H1 (cell line): ENCODE measurements at regions not wholly inside any gene's neighbourhood (a gene's known extent, or its start where the extent isn't known, plus 50 kb on each side); places are given as distances from the start of the nearest gene placed in this dataset.

ENCODE experiments used
- CTCF ChIA-PET: fragments of 300-600 bp; sonication (Branson Sonifier 250); formaldehyde crosslinking; loops from one replicate; lab custom pipeline; 2021; ENCODE audit not compliant: partially characterized antibody; lab: Charles Lee
- POLR2A ChIA-PET: fragments of 300-600 bp; sonication (Branson Sonifier 250); formaldehyde crosslinking; loops from one replicate; lab custom pipeline; 2021; ENCODE audit warnings: inconsistent platforms; ENCODE audit not compliant: partially characterized antibody; lab: Charles Lee
- DNase-seq, 2 experiments: peaks; one replicate each; pipeline versions ENCODE4 v3.0.0 to v3.0.0-alpha.2; 2010 to 2022; ENCODE audit warnings: low spot score in 2 of 2, low read depth in 1 of 2, mixed read lengths in 1 of 2
- FAIRE-seq: peaks from 2 replicates; lab custom pipeline; 2011; peaks lifted over from hg19 to GRCh38; lab: Jason Lieb, UNC
- H2AFZ ChIP-seq: 2 replicates; pipeline ENCODE4 v1.8.1; 2012; ENCODE audit warnings: low read length, inconsistent platforms
- H2AK5ac ChIP-seq: 2 replicates; pipeline ENCODE4 v1.6.1; 2013; ENCODE audit warnings: low read depth, low read length
- H2BK120ac ChIP-seq: replicated peaks from 2 replicates; pipeline ENCODE3; 2013; ENCODE audit warnings: low read depth, low read length, inconsistent platforms
- H2BK12ac ChIP-seq: 2 replicates; pipeline ENCODE4 v1.6.1; 2013; ENCODE audit warnings: low read depth, low read length
- H2BK15ac ChIP-seq: 2 replicates; pipeline ENCODE4 v1.6.1; 2013; ENCODE audit warnings: low read length
- H2BK20ac ChIP-seq: 2 replicates; pipeline ENCODE4 v1.6.1; 2013; ENCODE audit warnings: low read length
- H2BK5ac ChIP-seq: 2 replicates; pipeline ENCODE4 v1.6.1; 2013; ENCODE audit warnings: low read depth, low read length
- H3K14ac ChIP-seq: 2 replicates; pipeline ENCODE4 v1.6.1; 2013; ENCODE audit warnings: inconsistent platforms; ENCODE audit not compliant: insufficient read length
- H3K18ac ChIP-seq: 2 replicates; pipeline ENCODE4 v1.6.1; 2013; ENCODE audit warnings: low read length; ENCODE audit errors: extremely low read depth
- H3K23ac ChIP-seq: 2 replicates; pipeline ENCODE4 v1.6.1; 2013; ENCODE audit warnings: inconsistent platforms; ENCODE audit not compliant: insufficient read length
- H3K23me2 ChIP-seq: 2 replicates; pipeline ENCODE4 v1.6.1; 2013; ENCODE audit warnings: low read depth, low read length
- H3K27ac ChIP-seq: 2 replicates; pipeline ENCODE4 v1.6.1; 2011; ENCODE audit warnings: low read depth, low read length, inconsistent platforms
- H3K27me3 ChIP-seq, 4 experiments: replicated peaks in 1 of 4; 1 replicate in 1 of 4; 2 replicates in 3 of 4; pipeline versions ENCODE4 v1.6.1 to v1.8.1; 2011 to 2013; ENCODE audit warnings: low read length in 3 of 4, mild to moderate bottlenecking in 3 of 4, inconsistent platforms in 2 of 4, mixed read lengths in 2 of 4, moderate library complexity in 1 of 4; ENCODE audit not compliant: control insufficient read depth in 3 of 4, insufficient read depth in 3 of 4; ENCODE audit errors: extremely low read depth in 1 of 4
- H3K36me3 ChIP-seq, 4 experiments: 2 replicates each; pipeline versions ENCODE4 v1.6.1 to v1.8.1; 2011 to 2013; ENCODE audit warnings: mild to moderate bottlenecking in 4 of 4, low read length in 3 of 4, moderate library complexity in 2 of 4, control low read depth in 1 of 4, inconsistent platforms in 1 of 4; ENCODE audit not compliant: insufficient read depth in 4 of 4, control insufficient read depth in 2 of 4
- H3K4ac ChIP-seq: replicated peaks from 2 replicates; pipeline ENCODE3; 2013; ENCODE audit warnings: low read length, low read depth, mixed read lengths, inconsistent platforms; ENCODE audit not compliant: insufficient read length
- H3K4me1 ChIP-seq, 4 experiments: replicated peaks in 1 of 4; 1 replicate in 1 of 4; 2 replicates in 3 of 4; pipeline versions ENCODE4 v1.6.1 to v1.8.1; 2011 to 2013; ENCODE audit warnings: low read length in 3 of 4, inconsistent platforms in 2 of 4, mixed read lengths in 1 of 4; ENCODE audit not compliant: insufficient read depth in 4 of 4, control insufficient read depth in 3 of 4
- H3K4me2 ChIP-seq, 2 experiments: 2 replicates each; pipeline versions ENCODE4 v1.6.1 to v1.8.1; 2011 to 2013; ENCODE audit warnings: low read depth in 2 of 2, low read length in 2 of 2, control low read depth in 1 of 2, inconsistent platforms in 1 of 2, mild to moderate bottlenecking in 1 of 2; ENCODE audit not compliant: insufficient read depth in 1 of 2
- H3K4me3 ChIP-seq, 4 experiments: fragments of 200-600, 300-600 bp in 1 of 4; sonication (generic), shearing (Covaris generic), sonication (Bioruptor Twin) in 1 of 4; 2 replicates each; pipeline versions ENCODE4 v1.5.1 to v1.8.1; 2011 to 2016; ENCODE audit warnings: low read length in 4 of 4, low read depth in 3 of 4, control low read depth in 2 of 4, inconsistent platforms in 2 of 4, mild to moderate bottlenecking in 2 of 4, mixed read lengths in 1 of 4, moderate library complexity in 1 of 4; ENCODE audit not compliant: insufficient read depth in 2 of 4; ENCODE audit errors: extremely low read depth in 1 of 4
- H3K56ac ChIP-seq: replicated peaks from 2 replicates; pipeline ENCODE3; 2013; ENCODE audit warnings: low read depth, mild to moderate bottlenecking, mixed read lengths, low read length, inconsistent platforms; ENCODE audit not compliant: insufficient read length
- H3K79me1 ChIP-seq: 2 replicates; pipeline ENCODE4 v1.6.1; 2013; ENCODE audit warnings: low read depth, low read length, control low read depth
- H3K79me2 ChIP-seq, 2 experiments: 2 replicates each; pipeline versions ENCODE4 v1.6.1 to v1.8.1; 2012 to 2013; ENCODE audit warnings: low read length in 2 of 2, mild to moderate bottlenecking in 2 of 2, inconsistent platforms in 1 of 2; ENCODE audit not compliant: insufficient read depth in 2 of 2, control insufficient read depth in 1 of 2
- H3K9ac ChIP-seq, 4 experiments: replicated peaks in 1 of 4; 1 replicate in 1 of 4; 2 replicates in 3 of 4; pipeline versions ENCODE4 v1.6.1 to v1.8.1; 2011 to 2013; ENCODE audit warnings: low read depth in 3 of 4, low read length in 3 of 4, control low read depth in 2 of 4, mild to moderate bottlenecking in 2 of 4, moderate library complexity in 2 of 4, inconsistent platforms in 1 of 4; ENCODE audit errors: extremely low read depth in 1 of 4
- H3K9me3 ChIP-seq, 2 experiments: 2 replicates each; pipeline versions ENCODE4 v1.6.1 to v1.8.1; 2012 to 2013; ENCODE audit warnings: mild to moderate bottlenecking in 2 of 2, moderate library complexity in 2 of 2, control low read depth in 1 of 2, inconsistent platforms in 1 of 2, low read depth in 1 of 2, low read length in 1 of 2, mixed read lengths in 1 of 2; ENCODE audit not compliant: insufficient read depth in 2 of 2
- H4K20me1 ChIP-seq, 2 experiments: replicated peaks in 1 of 2; 2 replicates each; pipeline versions ENCODE3 to v1.8.1; 2011 to 2013; ENCODE audit warnings: inconsistent platforms in 2 of 2, low read length in 2 of 2, mild to moderate bottlenecking in 1 of 2; ENCODE audit not compliant: insufficient read depth in 2 of 2, control insufficient read depth in 1 of 2
- H4K5ac ChIP-seq: 2 replicates; pipeline ENCODE4 v1.6.1; 2013; ENCODE audit warnings: low read length, low read depth, mixed read lengths, inconsistent platforms; ENCODE audit not compliant: insufficient read length
- H4K8ac ChIP-seq: 2 replicates; pipeline ENCODE4 v1.8.0; 2013; ENCODE audit warnings: mild to moderate bottlenecking, moderate library complexity, low read length, inconsistent platforms; ENCODE audit not compliant: insufficient read depth; ENCODE audit errors: extremely low read depth
- H4K91ac ChIP-seq: replicated peaks from 2 replicates; pipeline ENCODE3; 2013; ENCODE audit warnings: low read length, mixed read lengths, inconsistent platforms; ENCODE audit not compliant: insufficient read length
- BCL11A ChIP-seq, 2 experiments: IDR thresholded peaks; one replicate each; pipeline ENCODE4 v1.6.1; 2011; ENCODE audit warnings: low read depth in 2 of 2, low read length in 2 of 2, mild to moderate bottlenecking in 2 of 2
- CBX8 ChIP-seq: fragments of 300-800, 300-1000 bp; sonication (generic); IDR thresholded peaks from 2 replicates; pipeline ENCODE4 v1.7.1; 2016; ENCODE audit warnings: low read depth, low read length, borderline replicate concordance
- CHD2 ChIP-seq: IDR thresholded peaks from 2 replicates; pipeline ENCODE4 v1.6.1; 2012; ENCODE audit warnings: low read length, improper control_type of control experiment
- EGR1 ChIP-seq: IDR thresholded peaks from 2 replicates; pipeline ENCODE4 v1.6.1; 2011; ENCODE audit warnings: low read depth, low read length, borderline replicate concordance
- GTF2F1 ChIP-seq: IDR thresholded peaks from 2 replicates; pipeline ENCODE4 v1.6.1; 2012; ENCODE audit warnings: low read depth, low read length, improper control_type of control experiment, borderline replicate concordance
- PHF8 ChIP-seq: fragments of 200-600 bp; sonication (generic); conservative IDR thresholded peaks from 2 replicates; pipeline ENCODE4 v1.7.1; 2012; ENCODE audit warnings: low read depth, mild to moderate bottlenecking, inconsistent platforms, low read length, moderate library complexity
- RFX5 ChIP-seq: IDR thresholded peaks from 2 replicates; pipeline ENCODE4 v1.6.1; 2011; ENCODE audit warnings: low read depth, low read length, improper control_type of control experiment, borderline replicate concordance
- RNF2 ChIP-seq: fragments of 200-900, 300-1000 bp; sonication (generic); IDR thresholded peaks from 2 replicates; pipeline ENCODE4 v1.7.1; 2016; ENCODE audit warnings: borderline replicate concordance, low read depth, mild to moderate bottlenecking, antibody characterized with exemption, low read length; ENCODE audit not compliant: poor library complexity, severe bottlenecking; ENCODE audit errors: missing control alignments
- RXRA ChIP-seq: IDR thresholded peaks from 2 replicates; pipeline ENCODE4 v1.6.1; 2011; ENCODE audit warnings: low read depth, mild to moderate bottlenecking, low read length, moderate library complexity; ENCODE audit not compliant: insufficient read depth
- TAF1 ChIP-seq: IDR thresholded peaks from 2 replicates; pipeline ENCODE4 v1.6.1; 2011; ENCODE audit warnings: mild to moderate bottlenecking, low read depth, low read length
- TAF7 ChIP-seq: optimal IDR thresholded peaks from 2 replicates; pipeline ENCODE3; 2011; ENCODE audit warnings: low read depth, mild to moderate bottlenecking, inconsistent platforms, low read length, moderate library complexity, borderline replicate concordance
- TCF12 ChIP-seq: IDR thresholded peaks from 2 replicates; pipeline ENCODE4 v1.6.1; 2011; ENCODE audit warnings: low read depth, mild to moderate bottlenecking, low read length
- USF2 ChIP-seq: IDR thresholded peaks from 2 replicates; pipeline ENCODE4 v1.6.1; 2011; ENCODE audit warnings: low read length, improper control_type of control experiment
- YY1 ChIP-seq: IDR thresholded peaks from 2 replicates; pipeline ENCODE4 v1.6.1; 2011; ENCODE audit warnings: low read depth, mild to moderate bottlenecking, low read length
- WGBS, 2 experiments: shearing (Covaris generic) in 1 of 2; methylation state at CpG; one replicate each; pipeline versions ENCODE4 v1.1.6 to v1.1.7; 2013 to 2015; ENCODE audit warnings: low lambda C conversion rate in 2 of 2, mixed read lengths in 2 of 2, inconsistent platforms in 1 of 2, low coverage in 1 of 2, missing lambda C conversion rate in 1 of 2; ENCODE audit not compliant: insufficient replicate concordance in 2 of 2, insufficient coverage in 1 of 2, insufficient read length in 1 of 2; ENCODE audit errors: extremely low coverage in 1 of 2, missing lambda C conversion rate in 1 of 2; 5-methylcytosine and 5-hydroxymethylcytosine counted together

GRCh38 chrX:145623453-145623852 is 194.2 kb upstream of the SLITRK2 start:
- ChIA-PET CTCF (no interaction called here), POLR2A (no interaction called here)
- WGBS, 2 experiments, result 89% methylated on average over 1 of the region's 1 CpG; no CpG with 5 or more reads in 1 of the 2 experiments
- Histone ChIP-seq H3K4me1 (no peaks in the 10 kb centered on the region), H3K56ac (no peak overlapping the region), H3K36me3 (no peaks in the 10 kb centered on the region), H2BK12ac (no peak overlapping the region), H3K9me3 (no peaks in the 10 kb centered on the region), H2BK20ac (no peak overlapping the region), H2AFZ (no peak overlapping the region), H3K79me2 (no peaks in the 10 kb centered on the region), H4K20me1 (no peaks in the 10 kb centered on the region), H4K91ac (no peak overlapping the region), H3K14ac (no peak overlapping the region), H3K79me1 (no peaks in the 10 kb centered on the region), H3K4ac (no peak overlapping the region), H2BK120ac (no peak overlapping the region), H3K27me3 (no peaks in the 10 kb centered on the region), H3K27ac (no peak overlapping the region), H2BK5ac (no peak overlapping the region), H3K23me2 (no peaks in the 10 kb centered on the region), H3K18ac (no peak overlapping the region), H4K8ac (no peak overlapping the region), H3K4me3 (no peak overlapping the region), H2BK15ac (no peak overlapping the region), H2AK5ac (no peak overlapping the region), H3K4me2 (no peak overlapping the region), H3K9ac (no peak overlapping the region), H4K5ac (no peak overlapping the region), H3K23ac (no peak overlapping the region)
- DNase-seq (no peak), FAIRE-seq (no peak)
- TF ChIP-seq RNF2, result no peak
- no peak for TF ChIP-seq YY1
- TF ChIP-seq TAF1, result no peak
- TF ChIP-seq BCL11A (IDR thresholded peaks at IDR 0.05; ENCODE audit: low read depth in 2 of 2, low read length in 2 of 2), result no peak
- no peak for TF ChIP-seq EGR1
- TF ChIP-seq RFX5, result no peak
- TF ChIP-seq CHD2, result no peak
- TF ChIP-seq TCF12, result no peak
- TF ChIP-seq PHF8, result no peak
- TF ChIP-seq GTF2F1, result no peak
- no peak for TF ChIP-seq RXRA
- no peak for TF ChIP-seq TAF7
- TF ChIP-seq CBX8, result no peak
- no peak for TF ChIP-seq USF2
